SK-N-SH treated with all-trans-retinoic acid at 6 μM for 48 hours (cell line): ENCODE measurements at regions not wholly inside any gene's neighbourhood (a gene's known extent, or its start where the extent isn't known, plus 50 kb on each side); places are given as distances from the start of the nearest gene placed in this dataset.

ENCODE experiments used
- ATAC-seq: fragments of 200-7000 bp; cut with Tn5 transposase; 3 replicates; pipeline ENCODE4 v1.9.1; 2020; ENCODE audit warnings: mild to moderate bottlenecking, moderate library complexity
- ARNTL ChIP-seq: fragments of 450-650 bp; formaldehyde crosslinking; IDR thresholded peaks from 2 replicates; pipeline ENCODE4 v1.5.0; 2020; ENCODE audit warnings: low read depth, mild to moderate bottlenecking, moderate library complexity, borderline replicate concordance
- BACH2 ChIP-seq: fragments of 250-450 bp; sonication (Bioruptor Pico); IDR thresholded peaks from 2 replicates; pipeline ENCODE4 v1.9.0; 2021; ENCODE audit warnings: mild to moderate bottlenecking, borderline replicate concordance
- GLIS3 ChIP-seq: fragments of 250-450 bp; sonication (Bioruptor Pico); IDR thresholded peaks from 2 replicates; pipeline ENCODE4 v1.5.0; 2020; ENCODE audit warnings: mild to moderate bottlenecking, moderate library complexity
- ISL1 ChIP-seq: fragments of 250-450 bp; sonication (Bioruptor Pico); IDR thresholded peaks from 2 replicates; pipeline ENCODE4 v2.1.2; 2022; ENCODE audit warnings: mild to moderate bottlenecking, moderate library complexity
- OSR1 ChIP-seq: fragments of 250-450 bp; sonication (Bioruptor Pico); IDR thresholded peaks from 2 replicates; pipeline ENCODE4 v1.8.0; 2022; ENCODE audit warnings: moderate library complexity, mild to moderate bottlenecking, inconsistent platforms
- RARB ChIP-seq: fragments of 250-450 bp; sonication (Bioruptor Pico); IDR thresholded peaks from 2 replicates; pipeline ENCODE4 v1.8.0; 2021; ENCODE audit warnings: mild to moderate bottlenecking, moderate library complexity
- TCF4 ChIP-seq: fragments of 250-450 bp; sonication (Bioruptor Pico); IDR thresholded peaks from 2 replicates; pipeline ENCODE4 v1.8.0; 2021; ENCODE audit warnings: mild to moderate bottlenecking, moderate library complexity, borderline replicate concordance
- TOX ChIP-seq: fragments of 250-450 bp; sonication (Bioruptor Pico); IDR thresholded peaks from 2 replicates; pipeline ENCODE4 v1.8.0; 2021; ENCODE audit warnings: mild to moderate bottlenecking, moderate library complexity, borderline replicate concordance
- ZC3H10 ChIP-seq: fragments of 250-450 bp; sonication (Bioruptor Pico); IDR thresholded peaks from 2 replicates; pipeline ENCODE4 v1.5.1; 2021; ENCODE audit warnings: mild to moderate bottlenecking, moderate library complexity
- ZFP3 ChIP-seq: fragments of 250-450 bp; sonication (Bioruptor Pico); IDR thresholded peaks from 2 replicates; pipeline ENCODE4 v1.5.0; 2020; ENCODE audit warnings: mild to moderate bottlenecking, moderate library complexity
- ZFP30 ChIP-seq: fragments of 450-650 bp; formaldehyde crosslinking; IDR thresholded peaks from 2 replicates; pipeline ENCODE4 v1.5.0; 2022; ENCODE audit warnings: mild to moderate bottlenecking, moderate library complexity
- ZNF70 ChIP-seq: fragments of 450-650 bp; formaldehyde crosslinking; IDR thresholded peaks from 2 replicates; pipeline ENCODE4 v1.5.0; 2020; ENCODE audit warnings: mild to moderate bottlenecking, moderate library complexity
- ZNF8 ChIP-seq: fragments of 450-650 bp; formaldehyde crosslinking; IDR thresholded peaks from 2 replicates; pipeline ENCODE4 v1.5.0; 2020; ENCODE audit warnings: mild to moderate bottlenecking, moderate library complexity
- TF ChIP-seq, protein P1 (sequence below): fragments of 250-450 bp; sonication (Bioruptor Pico); IDR thresholded peaks from 2 replicates; pipeline ENCODE4 v1.8.0; 2020; ENCODE audit warnings: mild to moderate bottlenecking, moderate library complexity, borderline replicate concordance
- TF ChIP-seq, protein P2 (sequence below): fragments of 250-450 bp; sonication (Bioruptor Pico); IDR thresholded peaks from 2 replicates; pipeline ENCODE4 v1.5.0; 2020; ENCODE audit warnings: mild to moderate bottlenecking, moderate library complexity
- TF ChIP-seq, protein P3 (sequence below): fragments of 250-450 bp; sonication (Bioruptor Pico); IDR thresholded peaks from 2 replicates; pipeline ENCODE4 v1.5.1; 2021; ENCODE audit warnings: mild to moderate bottlenecking, moderate library complexity
- TF ChIP-seq, protein P4 (sequence below): fragments of 250-450 bp; sonication (Bioruptor Pico); IDR thresholded peaks from 2 replicates; pipeline ENCODE4 v1.8.0; 2021; ENCODE audit warnings: low read depth, mild to moderate bottlenecking, moderate library complexity, borderline replicate concordance
- TF ChIP-seq, protein P5 (sequence below): fragments of 250-450 bp; sonication (Bioruptor Pico); IDR thresholded peaks from 2 replicates; pipeline ENCODE4 v1.5.1; 2020; ENCODE audit warnings: low read depth, mild to moderate bottlenecking, moderate library complexity

DNA sequence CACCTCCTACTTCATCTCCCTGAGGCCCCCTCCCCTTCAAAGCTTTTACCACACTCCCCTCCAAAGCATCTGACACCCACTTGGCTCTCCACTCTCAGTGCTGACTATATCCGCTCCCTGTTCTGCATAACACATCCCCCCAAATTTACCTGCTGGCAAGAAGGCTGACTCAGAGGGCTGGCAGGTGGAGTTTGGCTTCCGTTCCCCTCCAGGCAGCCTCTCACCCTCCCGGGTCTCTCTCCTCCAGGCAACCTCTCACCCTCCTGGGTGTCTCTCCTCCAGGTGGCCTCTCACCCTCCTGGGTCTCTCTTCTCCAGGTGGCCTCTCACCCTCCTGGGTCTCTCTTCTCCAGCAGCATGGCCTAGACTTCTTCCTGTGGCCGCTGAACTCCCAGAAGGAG lies 562.1 kb downstream of the NPHP4 start (continued):
- TF ChIP-seq, protein P1, sequence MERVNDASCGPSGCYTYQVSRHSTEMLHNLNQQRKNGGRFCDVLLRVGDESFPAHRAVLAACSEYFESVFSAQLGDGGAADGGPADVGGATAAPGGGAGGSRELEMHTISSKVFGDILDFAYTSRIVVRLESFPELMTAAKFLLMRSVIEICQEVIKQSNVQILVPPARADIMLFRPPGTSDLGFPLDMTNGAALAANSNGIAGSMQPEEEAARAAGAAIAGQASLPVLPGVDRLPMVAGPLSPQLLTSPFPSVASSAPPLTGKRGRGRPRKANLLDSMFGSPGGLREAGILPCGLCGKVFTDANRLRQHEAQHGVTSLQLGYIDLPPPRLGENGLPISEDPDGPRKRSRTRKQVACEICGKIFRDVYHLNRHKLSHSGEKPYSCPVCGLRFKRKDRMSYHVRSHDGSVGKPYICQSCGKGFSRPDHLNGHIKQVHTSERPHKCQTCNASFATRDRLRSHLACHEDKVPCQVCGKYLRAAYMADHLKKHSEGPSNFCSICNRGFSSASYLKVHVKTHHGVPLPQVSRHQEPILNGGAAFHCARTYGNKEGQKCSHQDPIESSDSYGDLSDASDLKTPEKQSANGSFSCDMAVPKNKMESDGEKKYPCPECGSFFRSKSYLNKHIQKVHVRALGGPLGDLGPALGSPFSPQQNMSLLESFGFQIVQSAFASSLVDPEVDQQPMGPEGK (CRISPR knock-in tag) = no peak
- no peak for TF ChIP-seq ZFP3 (CRISPR knock-in tag)
- no peak for TF ChIP-seq ISL1 (CRISPR knock-in tag)

DNA sequence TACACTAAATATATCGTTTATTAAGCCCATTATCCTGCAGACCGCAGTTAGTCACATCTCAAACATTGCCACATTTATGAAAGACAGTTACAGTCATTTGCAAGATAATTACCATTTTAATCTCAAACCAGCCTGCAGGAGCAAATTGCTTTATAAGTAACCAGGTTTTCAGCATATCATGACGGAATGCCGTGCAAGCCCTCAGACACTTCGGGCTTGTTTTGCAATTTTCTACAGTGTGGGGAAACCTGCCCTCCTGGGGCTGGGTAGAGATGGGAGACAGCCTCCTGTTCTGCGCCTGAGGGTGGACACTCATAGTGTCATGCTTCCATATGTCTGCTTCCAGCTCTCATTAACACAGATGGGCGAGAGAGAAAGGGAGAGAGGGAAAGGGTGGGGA lies 563.9 kb downstream of the NPHP4 start:
- ATAC-seq = no peak
- TF ChIP-seq ZC3H10 (CRISPR knock-in tag) (no peak), RARB (CRISPR knock-in tag) (no peak), TCF4 (CRISPR knock-in tag) (no peak), ZNF8 (CRISPR knock-in tag) (no peak), ARNTL (CRISPR knock-in tag) (no peak), ZNF70 (CRISPR knock-in tag) (no peak), BACH2 (CRISPR knock-in tag) (no peak), GLIS3 (no peak), ZFP3 (CRISPR knock-in tag) (no peak), OSR1 (CRISPR knock-in tag) (no peak), ZFP30 (CRISPR knock-in tag) (no peak), TOX (CRISPR knock-in tag) (no peak), ISL1 (CRISPR knock-in tag) (no peak)
- TF ChIP-seq, protein P1 (CRISPR knock-in tag) = no peak
- TF ChIP-seq, protein P2, sequence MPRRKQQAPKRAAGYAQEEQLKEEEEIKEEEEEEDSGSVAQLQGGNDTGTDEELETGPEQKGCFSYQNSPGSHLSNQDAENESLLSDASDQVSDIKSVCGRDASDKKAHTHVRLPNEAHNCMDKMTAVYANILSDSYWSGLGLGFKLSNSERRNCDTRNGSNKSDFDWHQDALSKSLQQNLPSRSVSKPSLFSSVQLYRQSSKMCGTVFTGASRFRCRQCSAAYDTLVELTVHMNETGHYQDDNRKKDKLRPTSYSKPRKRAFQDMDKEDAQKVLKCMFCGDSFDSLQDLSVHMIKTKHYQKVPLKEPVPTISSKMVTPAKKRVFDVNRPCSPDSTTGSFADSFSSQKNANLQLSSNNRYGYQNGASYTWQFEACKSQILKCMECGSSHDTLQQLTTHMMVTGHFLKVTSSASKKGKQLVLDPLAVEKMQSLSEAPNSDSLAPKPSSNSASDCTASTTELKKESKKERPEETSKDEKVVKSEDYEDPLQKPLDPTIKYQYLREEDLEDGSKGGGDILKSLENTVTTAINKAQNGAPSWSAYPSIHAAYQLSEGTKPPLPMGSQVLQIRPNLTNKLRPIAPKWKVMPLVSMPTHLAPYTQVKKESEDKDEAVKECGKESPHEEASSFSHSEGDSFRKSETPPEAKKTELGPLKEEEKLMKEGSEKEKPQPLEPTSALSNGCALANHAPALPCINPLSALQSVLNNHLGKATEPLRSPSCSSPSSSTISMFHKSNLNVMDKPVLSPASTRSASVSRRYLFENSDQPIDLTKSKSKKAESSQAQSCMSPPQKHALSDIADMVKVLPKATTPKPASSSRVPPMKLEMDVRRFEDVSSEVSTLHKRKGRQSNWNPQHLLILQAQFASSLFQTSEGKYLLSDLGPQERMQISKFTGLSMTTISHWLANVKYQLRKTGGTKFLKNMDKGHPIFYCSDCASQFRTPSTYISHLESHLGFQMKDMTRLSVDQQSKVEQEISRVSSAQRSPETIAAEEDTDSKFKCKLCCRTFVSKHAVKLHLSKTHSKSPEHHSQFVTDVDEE (CRISPR knock-in tag) = no peak
- TF ChIP-seq, protein P3, sequence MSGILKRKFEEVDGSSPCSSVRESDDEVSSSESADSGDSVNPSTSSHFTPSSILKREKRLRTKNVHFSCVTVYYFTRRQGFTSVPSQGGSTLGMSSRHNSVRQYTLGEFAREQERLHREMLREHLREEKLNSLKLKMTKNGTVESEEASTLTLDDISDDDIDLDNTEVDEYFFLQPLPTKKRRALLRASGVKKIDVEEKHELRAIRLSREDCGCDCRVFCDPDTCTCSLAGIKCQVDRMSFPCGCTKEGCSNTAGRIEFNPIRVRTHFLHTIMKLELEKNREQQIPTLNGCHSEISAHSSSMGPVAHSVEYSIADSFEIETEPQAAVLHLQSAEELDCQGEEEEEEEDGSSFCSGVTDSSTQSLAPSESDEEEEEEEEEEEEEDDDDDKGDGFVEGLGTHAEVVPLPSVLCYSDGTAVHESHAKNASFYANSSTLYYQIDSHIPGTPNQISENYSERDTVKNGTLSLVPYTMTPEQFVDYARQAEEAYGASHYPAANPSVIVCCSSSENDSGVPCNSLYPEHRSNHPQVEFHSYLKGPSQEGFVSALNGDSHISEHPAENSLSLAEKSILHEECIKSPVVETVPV (CRISPR knock-in tag) = no peak
- TF ChIP-seq, protein P4, sequence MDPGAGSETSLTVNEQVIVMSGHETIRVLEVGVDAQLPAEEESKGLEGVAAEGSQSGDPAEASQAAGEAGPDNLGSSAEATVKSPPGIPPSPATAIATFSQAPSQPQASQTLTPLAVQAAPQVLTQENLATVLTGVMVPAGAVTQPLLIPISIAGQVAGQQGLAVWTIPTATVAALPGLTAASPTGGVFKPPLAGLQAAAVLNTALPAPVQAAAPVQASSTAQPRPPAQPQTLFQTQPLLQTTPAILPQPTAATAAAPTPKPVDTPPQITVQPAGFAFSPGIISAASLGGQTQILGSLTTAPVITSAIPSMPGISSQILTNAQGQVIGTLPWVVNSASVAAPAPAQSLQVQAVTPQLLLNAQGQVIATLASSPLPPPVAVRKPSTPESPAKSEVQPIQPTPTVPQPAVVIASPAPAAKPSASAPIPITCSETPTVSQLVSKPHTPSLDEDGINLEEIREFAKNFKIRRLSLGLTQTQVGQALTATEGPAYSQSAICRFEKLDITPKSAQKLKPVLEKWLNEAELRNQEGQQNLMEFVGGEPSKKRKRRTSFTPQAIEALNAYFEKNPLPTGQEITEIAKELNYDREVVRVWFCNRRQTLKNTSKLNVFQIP = no peak
- TF ChIP-seq, protein P5, sequence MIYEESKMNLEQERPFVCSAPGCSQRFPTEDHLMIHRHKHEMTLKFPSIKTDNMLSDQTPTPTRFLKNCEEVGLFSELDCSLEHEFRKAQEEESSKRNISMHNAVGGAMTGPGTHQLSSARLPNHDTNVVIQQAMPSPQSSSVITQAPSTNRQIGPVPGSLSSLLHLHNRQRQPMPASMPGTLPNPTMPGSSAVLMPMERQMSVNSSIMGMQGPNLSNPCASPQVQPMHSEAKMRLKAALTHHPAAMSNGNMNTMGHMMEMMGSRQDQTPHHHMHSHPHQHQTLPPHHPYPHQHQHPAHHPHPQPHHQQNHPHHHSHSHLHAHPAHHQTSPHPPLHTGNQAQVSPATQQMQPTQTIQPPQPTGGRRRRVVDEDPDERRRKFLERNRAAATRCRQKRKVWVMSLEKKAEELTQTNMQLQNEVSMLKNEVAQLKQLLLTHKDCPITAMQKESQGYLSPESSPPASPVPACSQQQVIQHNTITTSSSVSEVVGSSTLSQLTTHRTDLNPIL (CRISPR knock-in tag) = no peak

DNA sequence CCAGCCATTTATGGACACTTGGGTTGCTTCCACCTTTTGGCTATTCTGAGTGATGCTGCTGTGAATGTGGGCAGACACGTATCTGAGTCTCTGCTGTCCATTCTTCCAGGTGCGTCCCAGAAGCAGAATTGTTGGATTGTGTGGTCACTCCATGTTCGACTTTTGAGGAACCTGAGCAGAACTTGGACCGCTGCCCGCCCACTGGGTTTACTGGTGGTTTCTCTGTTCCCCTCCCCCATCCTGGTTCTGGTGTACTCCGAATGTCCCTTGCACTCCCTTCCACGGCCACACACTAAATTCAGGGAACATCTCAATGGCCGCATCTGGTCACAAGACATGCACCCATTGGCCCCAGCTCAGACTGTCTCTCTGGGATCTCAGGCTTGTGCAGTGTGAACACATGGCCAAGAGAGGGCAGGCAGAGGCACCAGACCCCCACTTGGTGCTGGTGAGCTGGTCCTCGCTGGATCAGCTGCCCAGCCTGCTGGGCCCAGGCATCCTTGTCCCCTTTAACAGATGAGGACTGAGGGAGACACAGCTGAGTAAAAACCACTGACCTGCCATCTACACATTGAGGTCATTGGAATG lies 565.1 kb downstream of the NPHP4 start:
- TF ChIP-seq GLIS3 = no peak
- TF ChIP-seq, all 23 proteins: peak for 0
- no peak for ATAC-seq
